Naive B cell (primary cell): ENCODE measurements at regions not wholly inside any gene's neighbourhood (a gene's known extent, or its start where the extent isn't known, plus 50 kb on each side); places are given as distances from the start of the nearest gene placed in this dataset.

ENCODE experiments used
- ATAC-seq, 2 donors: fragments of 150-1000 bp; cut with Tn5 transposase; 2 replicates each; pipeline ENCODE4 v1.10.0; 2021; ENCODE audit warnings: low read depth in 2 of 2, mild to moderate bottlenecking in 2 of 2, moderate library complexity in 2 of 2
- DNase-seq: peaks from one replicate; pipeline ENCODE4 v3.0.0; 2022
- H3K27ac Mint-ChIP-seq, 6 donors: one replicate each; pipeline ENCODE4 v1.8.0; 2020 to 2022; ENCODE audit warnings: mild to moderate bottlenecking in 6 of 6, mixed read lengths in 6 of 6, moderate library complexity in 5 of 6, inconsistent platforms in 2 of 6
- H3K27me3 Mint-ChIP-seq, 3 donors: one replicate each; pipeline ENCODE4 v1.8.0; 2021 to 2022; ENCODE audit warnings: mixed read lengths in 3 of 3, mild to moderate bottlenecking in 1 of 3
- H3K36me3 Mint-ChIP-seq, 2 donors: one replicate each; pipeline ENCODE4 v1.8.0; 2020 to 2022; ENCODE audit warnings: mixed read lengths in 2 of 2, inconsistent platforms in 1 of 2, mild to moderate bottlenecking in 1 of 2
- H3K4me1 Mint-ChIP-seq, 3 donors: one replicate each; pipeline ENCODE4 v1.8.0; 2020 to 2022; ENCODE audit warnings: mixed read lengths in 3 of 3, inconsistent platforms in 1 of 3, mild to moderate bottlenecking in 1 of 3, moderate library complexity in 1 of 3
- H3K4me3 Mint-ChIP-seq, 8 donors: one replicate each; pipeline ENCODE4 v1.8.0; 2020 to 2022; ENCODE audit warnings: mild to moderate bottlenecking in 8 of 8, mixed read lengths in 8 of 8, moderate library complexity in 8 of 8, inconsistent platforms in 2 of 8
- H3K9me3 Mint-ChIP-seq, 7 donors: one replicate each; pipeline ENCODE4 v1.8.0; 2020 to 2022; ENCODE audit warnings: mixed read lengths in 7 of 7, mild to moderate bottlenecking in 5 of 7, inconsistent platforms in 2 of 7, moderate library complexity in 1 of 7

- H3K36me3 Mint-ChIP-seq, result no peaks in the 10 kb centered on the region
- H3K4me3 Mint-ChIP-seq, result no peak overlapping the region
- peaks cover 0 to 6% (median 3%) of the 10 kb centered on the region in 7 donors for H3K9me3 Mint-ChIP-seq
- H3K4me1 Mint-ChIP-seq, result no peaks in the 10 kb centered on the region
- ATAC-seq, result no peak
- H3K27me3 Mint-ChIP-seq, result peaks cover 0 to 20% (median 15%) of the 10 kb centered on the region in 3 donors
- no peak for DNase-seq
- no peak overlapping the region for H3K27ac Mint-ChIP-seq
These were observed 111.7 kb upstream of the PLXNA4 start for GRCh38 chr7:132687981-132688383.

- Mint-ChIP-seq H3K27ac (no peak overlapping the region), H3K9me3 (peaks cover 0 to 6% (median 3%) of the 10 kb centered on the region in 7 donors), H3K27me3 (peaks cover 0 to 20% (median 15%) of the 10 kb centered on the region in 3 donors), H3K36me3 (no peaks in the 10 kb centered on the region), H3K4me1 (no peaks in the 10 kb centered on the region), H3K4me3 (no peak overlapping the region)
- no peak for ATAC-seq
- DNase-seq, result no peak
These were observed 110.7 kb upstream of the PLXNA4 start for GRCh38 chr7:132687016-132687415.

GRCh38 chr7:132685277-132685676, 109.0 kb upstream of the PLXNA4 start:
- ATAC-seq (no peak), DNase-seq (no peak)
- Mint-ChIP-seq H3K9me3 (peaks cover 0 to 6% (median 0%) of the 10 kb centered on the region in 7 donors), H3K4me3 (no peak overlapping the region), H3K36me3 (no peaks in the 10 kb centered on the region), H3K27ac (no peak overlapping the region), H3K27me3 (peaks cover 0 to 15% (median 9%) of the 10 kb centered on the region in 3 donors), H3K4me1 (no peaks in the 10 kb centered on the region)

GRCh38 chr7:132683896-132684690, 107.8 kb upstream of the PLXNA4 start:
- ATAC-seq (no peak), DNase-seq (no peak)
- no peaks in the 10 kb centered on the region for H3K4me1 Mint-ChIP-seq
- H3K36me3 Mint-ChIP-seq, result no peaks in the 10 kb centered on the region
- no peak overlapping the region for H3K27ac Mint-ChIP-seq
- no peak overlapping the region for H3K4me3 Mint-ChIP-seq
- peaks cover 0 to 6% (median 0%) of the 10 kb centered on the region in 7 donors for H3K9me3 Mint-ChIP-seq
- H3K27me3 Mint-ChIP-seq, result peaks cover 0 to 15% (median 9%) of the 10 kb centered on the region in 3 donors

- H3K27me3 Mint-ChIP-seq, result peaks cover 0 to 18% (median 16%) of the 10 kb centered on the region in 3 donors
- H3K9me3 Mint-ChIP-seq, result peaks cover 0 to 8% (median 2%) of the 10 kb centered on the region in 7 donors
- DNase-seq, result no peak
- H3K4me3 Mint-ChIP-seq, result no peak overlapping the region
- H3K36me3 Mint-ChIP-seq, result no peaks in the 10 kb centered on the region
- H3K27ac Mint-ChIP-seq, result no peak overlapping the region
- H3K4me1 Mint-ChIP-seq, result no peaks in the 10 kb centered on the region
- ATAC-seq, result no peak
These were observed 105.7 kb upstream of the PLXNA4 start for GRCh38 chr7:132681951-132682350.

GRCh38 chr7:132680590-132680989, 104.3 kb upstream of the PLXNA4 start:
- Mint-ChIP-seq H3K4me3 (no peak overlapping the region), H3K27me3 (peaks cover 0 to 18% (median 9%) of the 10 kb centered on the region in 3 donors), H3K36me3 (no peaks in the 10 kb centered on the region), H3K4me1 (no peaks in the 10 kb centered on the region), H3K9me3 (peaks cover 0 to 7% (median 0%) of the 10 kb centered on the region in 7 donors), H3K27ac (no peak overlapping the region)
- DNase-seq (no peak), ATAC-seq (no peak)

GRCh38 chr7:132678656-132679055, 102.4 kb upstream of the PLXNA4 start:
- Mint-ChIP-seq H3K27me3 (peaks cover 0 to 16% (median 4%) of the 10 kb centered on the region in 3 donors), H3K4me3 (no peak overlapping the region), H3K4me1 (no peaks in the 10 kb centered on the region), H3K36me3 (no peaks in the 10 kb centered on the region), H3K27ac (no peak overlapping the region), H3K9me3 (peaks cover 0 to 6% (median 0%) of the 10 kb centered on the region in 7 donors)
- DNase-seq (no peak), ATAC-seq (no peak)

GRCh38 chr7:132677918-132678317, 101.6 kb upstream of the PLXNA4 start:
- H3K27ac Mint-ChIP-seq, result no peak overlapping the region
- ATAC-seq (no peak), DNase-seq (no peak)
- H3K4me3 Mint-ChIP-seq, result no peak overlapping the region
- H3K27me3 Mint-ChIP-seq, result peaks cover 0 to 16% (median 4%) of the 10 kb centered on the region in 3 donors
- H3K36me3 Mint-ChIP-seq, result no peaks in the 10 kb centered on the region
- H3K4me1 Mint-ChIP-seq, result no peaks in the 10 kb centered on the region
- peaks cover 0 to 4% (median 0%) of the 10 kb centered on the region in 7 donors for H3K9me3 Mint-ChIP-seq

GRCh38 chr7:132672200-132672990, 96.1 kb upstream of the PLXNA4 start:
- H3K27ac Mint-ChIP-seq, result no peak overlapping the region
- no peak overlapping the region for H3K4me3 Mint-ChIP-seq

GRCh38 chr7:132666774-132667172, 90.5 kb upstream of the PLXNA4 start:
- Mint-ChIP-seq H3K27me3 (no peaks in the 10 kb centered on the region), H3K4me1 (peaks cover 0 to 4% (median 0%) of the 10 kb centered on the region in 3 donors), H3K27ac (no peak overlapping the region), H3K9me3 (peaks cover 0 to 4% (median 0%) of the 10 kb centered on the region in 7 donors), H3K36me3 (no peaks in the 10 kb centered on the region), H3K4me3 (no peak overlapping the region)
- DNase-seq, result no peak
- no peak for ATAC-seq

More at GRCh38 chr7:132672200-132672990, 96.1 kb upstream of the PLXNA4 start:
- no peak for DNase-seq
- no peak for ATAC-seq
- H3K36me3 Mint-ChIP-seq, result no peaks in the 10 kb centered on the region
- peaks cover 0 to 11% (median 4%) of the 10 kb centered on the region in 3 donors for H3K27me3 Mint-ChIP-seq
- H3K9me3 Mint-ChIP-seq, result peaks cover 0 to 4% (median 0%) of the 10 kb centered on the region in 7 donors
- H3K4me1 Mint-ChIP-seq, result no peaks in the 10 kb centered on the region

GRCh38 chr7:132666071-132666773, 90.0 kb upstream of the PLXNA4 start:
- Mint-ChIP-seq H3K36me3 (no peaks in the 10 kb centered on the region), H3K27ac (no peak overlapping the region), H3K9me3 (peaks cover 0 to 4% (median 0%) of the 10 kb centered on the region in 7 donors), H3K4me1 (peaks cover 0 to 4% (median 0%) of the 10 kb centered on the region in 3 donors), H3K4me3 (no peak overlapping the region), H3K27me3 (no peaks in the 10 kb centered on the region)
- ATAC-seq (no peak), DNase-seq (no peak)

- DNase-seq (no peak), ATAC-seq (no peak)
- Mint-ChIP-seq H3K27me3 (no peaks in the 10 kb centered on the region), H3K27ac (peak overlapping the region in 2 of 6 donors; percentile 3 to 64), H3K4me3 (peak overlapping the region in 1 of 8 donors; percentile 31), H3K9me3 (peaks cover 6 to 26% (median 14%) of the 10 kb centered on the region in 7 donors), H3K36me3 (peaks cover 4 to 5% of the 10 kb centered on the region in 2 donors), H3K4me1 (peaks cover 23 to 37% (median 31%) of the 10 kb centered on the region in 3 donors)
These were observed 80.8 kb upstream of the PLXNA4 start for GRCh38 chr7:132656846-132657776.
